GM12872 (cell line): ENCODE measurements at regions not wholly inside any gene's neighbourhood (a gene's known extent, or its start where the extent isn't known, plus 50 kb on each side); places are given as distances from the start of the nearest gene placed in this dataset.

ENCODE experiments used
- TF ChIP-seq, protein P1 (sequence below): IDR thresholded peaks from 3 replicates; pipeline ENCODE4 v1.5.1; 2011; ENCODE audit warnings: low read depth, mild to moderate bottlenecking, low read length, moderate library complexity; ENCODE audit not compliant: insufficient read depth

DNA sequence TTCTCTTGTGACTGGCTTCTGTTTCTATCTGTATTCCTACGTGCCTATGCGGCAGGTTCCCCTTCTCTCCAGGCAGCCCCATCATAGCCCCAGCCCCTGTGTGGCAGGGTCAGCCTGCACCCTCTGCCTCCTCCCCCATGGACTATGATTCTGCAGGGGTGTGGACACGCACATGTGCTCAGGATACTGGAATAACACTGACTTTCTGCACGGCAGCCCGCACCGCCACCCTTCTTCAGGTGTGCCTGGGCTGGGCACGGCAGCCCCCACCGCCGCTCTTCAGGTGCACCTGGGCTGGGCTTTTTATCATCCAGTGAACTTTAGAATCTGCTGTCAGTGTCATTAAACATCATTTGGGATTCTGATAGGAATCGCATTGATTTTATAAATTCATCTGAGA is 202.6 kb upstream of the PPP2R2D start:
- TF ChIP-seq, protein P1, sequence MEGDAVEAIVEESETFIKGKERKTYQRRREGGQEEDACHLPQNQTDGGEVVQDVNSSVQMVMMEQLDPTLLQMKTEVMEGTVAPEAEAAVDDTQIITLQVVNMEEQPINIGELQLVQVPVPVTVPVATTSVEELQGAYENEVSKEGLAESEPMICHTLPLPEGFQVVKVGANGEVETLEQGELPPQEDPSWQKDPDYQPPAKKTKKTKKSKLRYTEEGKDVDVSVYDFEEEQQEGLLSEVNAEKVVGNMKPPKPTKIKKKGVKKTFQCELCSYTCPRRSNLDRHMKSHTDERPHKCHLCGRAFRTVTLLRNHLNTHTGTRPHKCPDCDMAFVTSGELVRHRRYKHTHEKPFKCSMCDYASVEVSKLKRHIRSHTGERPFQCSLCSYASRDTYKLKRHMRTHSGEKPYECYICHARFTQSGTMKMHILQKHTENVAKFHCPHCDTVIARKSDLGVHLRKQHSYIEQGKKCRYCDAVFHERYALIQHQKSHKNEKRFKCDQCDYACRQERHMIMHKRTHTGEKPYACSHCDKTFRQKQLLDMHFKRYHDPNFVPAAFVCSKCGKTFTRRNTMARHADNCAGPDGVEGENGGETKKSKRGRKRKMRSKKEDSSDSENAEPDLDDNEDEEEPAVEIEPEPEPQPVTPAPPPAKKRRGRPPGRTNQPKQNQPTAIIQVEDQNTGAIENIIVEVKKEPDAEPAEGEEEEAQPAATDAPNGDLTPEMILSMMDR: no peak

DNA sequence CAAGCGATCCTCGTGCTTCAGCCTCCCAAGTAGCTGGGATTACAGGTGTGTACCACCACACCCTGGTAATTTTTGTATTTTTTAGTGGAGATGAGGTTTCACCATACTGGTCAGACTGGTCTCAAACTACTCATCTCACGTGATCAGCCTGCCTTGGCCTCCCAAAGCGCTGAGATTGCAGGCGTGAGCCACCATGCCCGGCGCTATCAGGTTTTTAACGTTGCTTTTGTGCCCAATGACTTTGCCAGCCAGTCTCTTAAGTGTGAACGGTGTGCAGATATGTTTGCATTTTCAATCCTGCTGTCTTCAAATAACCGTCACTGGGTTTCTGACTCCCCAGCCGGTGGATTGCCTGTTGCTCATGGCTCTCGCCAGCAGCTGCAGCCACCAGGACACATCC is 201.8 kb upstream of the PPP2R2D start:
- TF ChIP-seq, protein P1: no peak

DNA sequence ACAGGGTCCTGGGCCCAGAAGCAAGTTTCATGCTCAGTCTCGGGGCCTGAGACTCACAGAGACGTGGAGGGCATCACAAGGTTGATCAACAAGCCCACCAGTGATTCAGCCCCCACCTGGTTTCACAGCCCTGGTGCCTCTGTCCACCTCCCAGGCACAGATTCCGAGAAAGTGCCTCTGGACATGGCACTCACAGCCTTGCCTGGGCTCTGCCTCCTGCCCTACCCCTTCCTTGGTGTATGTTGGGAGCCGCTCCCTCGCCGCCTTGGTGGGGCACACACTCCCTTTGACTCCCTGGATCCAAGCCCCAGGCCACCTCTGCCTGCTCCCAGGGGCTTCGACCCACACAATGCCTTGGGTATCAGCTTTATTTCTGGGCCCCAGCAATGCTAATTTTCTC is 200.8 kb upstream of the PPP2R2D start:
- TF ChIP-seq, protein P1: no peak

GRCh38 chr10:131700506-131700905 is 200.3 kb upstream of the PPP2R2D start:
- TF ChIP-seq, protein P1: no peak

- TF ChIP-seq, protein P1: no peak
These were observed 199.5 kb upstream of the PPP2R2D start for GRCh38 chr10:131701131-131701947.

- TF ChIP-seq, protein P1: no peak
These were observed 198.1 kb upstream of the PPP2R2D start for GRCh38 chr10:131702531-131703356.

GRCh38 chr10:131703541-131703940 is 197.3 kb upstream of the PPP2R2D start:
- TF ChIP-seq, protein P1: no peak
